ENCODE measurements at regions not wholly inside any gene's neighbourhood (a gene's known extent, or its start where the extent isn't known, plus 50 kb on each side); places are given as distances from the start of the nearest gene placed in this dataset.

- H3K36me3 ChIP-seq (ENCODE audit: control insufficient read depth in 2 of 2, extremely low read depth in 1 of 2, insufficient read depth in 2 of 2, low read length in 2 of 2) = no peaks in the 10 kb centered on the region
- no peaks in the 10 kb centered on the region for H3K9me3 ChIP-seq (replicated peaks; ENCODE audit: control insufficient read depth, insufficient read depth, low read length)
- CTCF ChIA-PET = no interaction called here
- intact Hi-C loops (cut with micrococcal nuclease) = no loop called here
- no peak for FAIRE-seq
- TF ChIP-seq EZH2 (IDR thresholded peaks at IDR 0.05; ENCODE audit: borderline replicate concordance, low read depth, low read length, severe bottlenecking) (no peak), GATA2 (IDR thresholded peaks at IDR 0.05; ENCODE audit: insufficient read depth, insufficient read length, low read depth, low read length) (no peak), CTCF (IDR thresholded peaks at IDR 0.05; ENCODE audit: extremely low read depth in 1 of 2, insufficient read depth in 1 of 2, low read depth in 1 of 2, low read length in 2 of 2) (no peak), MAX (IDR thresholded peaks at IDR 0.05; ENCODE audit: insufficient read depth, insufficient read length) (no peak), MYC (IDR thresholded peaks at IDR 0.05; ENCODE audit: low read depth, low read length) (no peak), FOS (IDR thresholded peaks at IDR 0.05; ENCODE audit: borderline replicate concordance, insufficient read depth, low read length) (no peak)
- no peak overlapping the region for H3K9ac ChIP-seq (replicated peaks; ENCODE audit: extremely low read depth, insufficient read depth, low read length)
- no peak overlapping the region for H2AFZ ChIP-seq (ENCODE audit: low read depth, low read length)
- no peak overlapping the region for H3K4me2 ChIP-seq (ENCODE audit: insufficient read depth, low read length)
- H3K9me1 ChIP-seq (replicated peaks; ENCODE audit: control insufficient read depth, extremely low read depth, insufficient read depth, low read length) = no peaks in the 10 kb centered on the region
- POLR2A ChIA-PET = no interaction called here
- no peaks in the 10 kb centered on the region for H3K79me2 ChIP-seq (ENCODE audit: control insufficient read depth, insufficient read depth, low read length)
- no peaks in the 10 kb centered on the region for H3K27me3 ChIP-seq (ENCODE audit: control insufficient read depth in 2 of 2, insufficient read depth in 2 of 2, low read length in 2 of 2)
- H4K20me1 ChIP-seq (replicated peaks; ENCODE audit: control insufficient read depth, extremely low read depth, insufficient read depth, low read length) = no peaks in the 10 kb centered on the region
- no peak overlapping the region for H3K27ac ChIP-seq (ENCODE audit: insufficient read depth, low read depth, low read length)
- DNase-seq (ENCODE audit: low read depth, low spot score) = no peak
- no TSS peak for BruUV-seq (replicated peaks)
- no peak overlapping the region for H3K4me3 ChIP-seq (replicated peaks in 1 of 3; ENCODE audit: insufficient read depth in 1 of 3, low read depth in 1 of 3, low read length in 3 of 3)
- dilution Hi-C loops (cut with MboI; ENCODE audit: extremely low pct_ligation_motif_present, low sequenced_read_pairs) = no loop called here
- no peaks in the 10 kb centered on the region for H3K4me1 ChIP-seq (ENCODE audit: control insufficient read depth, extremely low read depth, insufficient read depth, low read length)
Observed at GRCh38 chrX:130502016-130502570, 100.3 kb downstream of the RBMX2 start.
